Neural cell (in vitro differentiated cells): ENCODE measurements at regions not wholly inside any gene's neighbourhood (a gene's known extent, or its start where the extent isn't known, plus 50 kb on each side); places are given as distances from the start of the nearest gene placed in this dataset.

ENCODE experiments used
- H2AFZ ChIP-seq: fragments of 200-600, 300-800 bp; sonication (generic), shearing (Covaris generic); 2 replicates; pipeline ENCODE4 v1.6.0; 2014; ENCODE audit warnings: low read depth, mild to moderate bottlenecking, antibody characterized with exemption, low read length, moderate library complexity
- H3F3A ChIP-seq: fragments of 200-600 bp; shearing (Covaris generic); 2 replicates; pipeline ENCODE4 v1.6.1; 2016; ENCODE audit warnings: mild to moderate bottlenecking, moderate library complexity, mixed read lengths, antibody characterized with exemption, low read length; ENCODE audit not compliant: insufficient read depth, poor library complexity, severe bottlenecking
- H3K27ac ChIP-seq: fragments of 200-600, 300-800 bp; sonication (generic), shearing (Covaris generic); 2 replicates; pipeline ENCODE4 v1.5.1; 2014; ENCODE audit warnings: mild to moderate bottlenecking, low read length, moderate library complexity
- H3K27me3 ChIP-seq: fragments of 300-800, 200-600 bp; sonication (generic), shearing (Covaris generic); 2 replicates; pipeline ENCODE4 v1.6.0; 2014; ENCODE audit warnings: mild to moderate bottlenecking, low read depth, low read length, moderate library complexity; ENCODE audit not compliant: insufficient read depth
- H3K36me3 ChIP-seq: fragments of 300-800, 200-600 bp; sonication (generic), shearing (Covaris generic); 2 replicates; pipeline ENCODE4 v1.5.1; 2014; ENCODE audit warnings: mild to moderate bottlenecking, antibody characterized with exemption, low read length, moderate library complexity; ENCODE audit not compliant: insufficient read depth
- H3K4me2 ChIP-seq: fragments of 300-800, 200-600 bp; sonication (generic), shearing (Covaris generic); 2 replicates; pipeline ENCODE4 v1.6.0; 2014; ENCODE audit warnings: mild to moderate bottlenecking, low read length
- H3K4me3 ChIP-seq: fragments of 300-800, 200-600 bp; sonication (generic), shearing (Covaris generic); 2 replicates; pipeline ENCODE4 v1.5.1; 2014; ENCODE audit warnings: mild to moderate bottlenecking, low read length, moderate library complexity
- H3K79me2 ChIP-seq: fragments of 200-600 bp; shearing (Covaris generic); replicated peaks from 2 replicates; pipeline ENCODE4 v1.6.0; 2014; ENCODE audit warnings: mild to moderate bottlenecking, low read length, moderate library complexity; ENCODE audit not compliant: insufficient read depth
- H3K9ac ChIP-seq: fragments of 300-800, 200-600 bp; sonication (generic), shearing (Covaris generic); 2 replicates; pipeline ENCODE4 v1.6.1; 2016; ENCODE audit warnings: mild to moderate bottlenecking, low read length, mixed read lengths
- H3K9me2 ChIP-seq: fragments of 200-600 bp; shearing (Covaris generic); 2 replicates; pipeline ENCODE4 v1.6.1; 2016; ENCODE audit warnings: mild to moderate bottlenecking, low read length, mixed read lengths; ENCODE audit not compliant: insufficient read depth
- H3K9me3 ChIP-seq: fragments of 200-600, 300-800 bp; sonication (generic), shearing (Covaris generic); 2 replicates; pipeline ENCODE4 v1.6.1; 2016; ENCODE audit warnings: mild to moderate bottlenecking, mixed run types, low read length, moderate library complexity, mixed read lengths
- H4K20me1 ChIP-seq: fragments of 200-600 bp; shearing (Covaris generic); 2 replicates; pipeline ENCODE4 v1.6.1; 2016; ENCODE audit warnings: mild to moderate bottlenecking, mixed run types; ENCODE audit not compliant: insufficient read depth
- CTCF ChIP-seq: fragments of 450-650 bp; IDR thresholded peaks from 2 replicates; pipeline ENCODE4 v1.5.1; 2014; ENCODE audit warnings: antibody characterized with exemption, mild to moderate bottlenecking, moderate library complexity; ENCODE audit not compliant: poor library complexity, severe bottlenecking
- EP300 ChIP-seq: fragments of 450-650 bp; conservative IDR thresholded peaks from 2 replicates; pipeline ENCODE4 v1.6.1; 2014; ENCODE audit warnings: antibody characterized with exemption, mild to moderate bottlenecking, moderate library complexity; ENCODE audit not compliant: poor library complexity, severe bottlenecking
- EZH2 ChIP-seq: fragments of 200-600, 300-800 bp; shearing (Covaris generic), sonication (generic); IDR thresholded peaks from 2 replicates; pipeline ENCODE4 v1.6.1; 2014; ENCODE audit warnings: antibody characterized with exemption, low read length, borderline replicate concordance, mild to moderate bottlenecking; ENCODE audit not compliant: insufficient read depth, poor library complexity, severe bottlenecking
- MXI1 ChIP-seq: fragments of 450-650 bp; conservative IDR thresholded peaks from 2 replicates; pipeline ENCODE4 v1.6.1; 2014; ENCODE audit warnings: antibody characterized with exemption, mild to moderate bottlenecking; ENCODE audit not compliant: poor library complexity, severe bottlenecking
- POLR2AphosphoS5 ChIP-seq: IDR thresholded peaks from 2 replicates; pipeline ENCODE4 v1.6.1; 2012
- RAD21 ChIP-seq: fragments of 450-650 bp; conservative IDR thresholded peaks from 2 replicates; pipeline ENCODE4 v1.6.1; 2014; ENCODE audit warnings: antibody characterized with exemption, mild to moderate bottlenecking, moderate library complexity
- SMC3 ChIP-seq: fragments of 450-650 bp; conservative IDR thresholded peaks from 2 replicates; pipeline ENCODE4 v1.6.1; 2014; ENCODE audit warnings: antibody characterized with exemption, mild to moderate bottlenecking, moderate library complexity; ENCODE audit not compliant: poor library complexity
- TAF1 ChIP-seq: IDR thresholded peaks from 2 replicates; pipeline ENCODE4 v1.6.1; 2012; ENCODE audit warnings: low read depth
- TF ChIP-seq, protein P1 (sequence below): IDR thresholded peaks from 2 replicates; pipeline ENCODE4 v1.6.1; 2012; ENCODE audit warnings: borderline replicate concordance

- Histone ChIP-seq H3K27ac (no peak overlapping the region), H2AFZ (no peak overlapping the region), H3F3A (no peaks in the 10 kb centered on the region), H3K27me3 (no peaks in the 10 kb centered on the region), H4K20me1 (no peaks in the 10 kb centered on the region), H3K9ac (no peak overlapping the region), H3K9me3 (no peaks in the 10 kb centered on the region), H3K4me3 (no peak overlapping the region), H3K79me2 (no peaks in the 10 kb centered on the region), H3K4me2 (no peak overlapping the region), H3K36me3 (no peaks in the 10 kb centered on the region), H3K9me2 (no peaks in the 10 kb centered on the region)
- TF ChIP-seq CTCF = no peak
- TF ChIP-seq POLR2AphosphoS5 = no peak
- TF ChIP-seq RAD21 = no peak
- TF ChIP-seq SMC3 = no peak
- TF ChIP-seq, protein P1, sequence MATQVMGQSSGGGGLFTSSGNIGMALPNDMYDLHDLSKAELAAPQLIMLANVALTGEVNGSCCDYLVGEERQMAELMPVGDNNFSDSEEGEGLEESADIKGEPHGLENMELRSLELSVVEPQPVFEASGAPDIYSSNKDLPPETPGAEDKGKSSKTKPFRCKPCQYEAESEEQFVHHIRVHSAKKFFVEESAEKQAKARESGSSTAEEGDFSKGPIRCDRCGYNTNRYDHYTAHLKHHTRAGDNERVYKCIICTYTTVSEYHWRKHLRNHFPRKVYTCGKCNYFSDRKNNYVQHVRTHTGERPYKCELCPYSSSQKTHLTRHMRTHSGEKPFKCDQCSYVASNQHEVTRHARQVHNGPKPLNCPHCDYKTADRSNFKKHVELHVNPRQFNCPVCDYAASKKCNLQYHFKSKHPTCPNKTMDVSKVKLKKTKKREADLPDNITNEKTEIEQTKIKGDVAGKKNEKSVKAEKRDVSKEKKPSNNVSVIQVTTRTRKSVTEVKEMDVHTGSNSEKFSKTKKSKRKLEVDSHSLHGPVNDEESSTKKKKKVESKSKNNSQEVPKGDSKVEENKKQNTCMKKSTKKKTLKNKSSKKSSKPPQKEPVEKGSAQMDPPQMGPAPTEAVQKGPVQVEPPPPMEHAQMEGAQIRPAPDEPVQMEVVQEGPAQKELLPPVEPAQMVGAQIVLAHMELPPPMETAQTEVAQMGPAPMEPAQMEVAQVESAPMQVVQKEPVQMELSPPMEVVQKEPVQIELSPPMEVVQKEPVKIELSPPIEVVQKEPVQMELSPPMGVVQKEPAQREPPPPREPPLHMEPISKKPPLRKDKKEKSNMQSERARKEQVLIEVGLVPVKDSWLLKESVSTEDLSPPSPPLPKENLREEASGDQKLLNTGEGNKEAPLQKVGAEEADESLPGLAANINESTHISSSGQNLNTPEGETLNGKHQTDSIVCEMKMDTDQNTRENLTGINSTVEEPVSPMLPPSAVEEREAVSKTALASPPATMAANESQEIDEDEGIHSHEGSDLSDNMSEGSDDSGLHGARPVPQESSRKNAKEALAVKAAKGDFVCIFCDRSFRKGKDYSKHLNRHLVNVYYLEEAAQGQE = no peak
- TF ChIP-seq EP300 = no peak
- TF ChIP-seq MXI1 = no peak
- TF ChIP-seq TAF1 = no peak
- TF ChIP-seq EZH2 = no peak
These were observed 246.9 kb downstream of the LNPK start for GRCh38 chr2:175755169-175755568.

DNA sequence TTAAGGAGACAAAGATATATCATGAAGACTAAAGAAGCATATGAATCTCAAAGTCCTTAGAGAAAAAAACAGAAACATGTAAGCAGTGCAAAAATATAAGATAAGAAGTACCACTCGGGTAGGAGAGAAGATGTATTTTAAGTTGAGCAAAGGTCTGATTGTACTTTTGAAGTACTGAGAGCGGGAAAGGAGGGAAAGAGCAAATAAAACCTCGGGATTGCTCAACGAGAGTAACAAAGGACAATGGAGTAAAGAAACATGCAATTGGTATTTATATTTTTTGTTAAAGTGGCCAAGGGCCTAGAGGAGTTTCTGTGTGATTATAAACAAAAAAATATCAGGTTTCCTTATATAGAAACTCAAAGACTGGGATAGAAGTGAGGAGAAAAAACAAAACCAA is 251.9 kb downstream of the LNPK start:
- TF ChIP-seq RAD21 = no peak
- TF ChIP-seq, protein P1 = no peak
- no peak for TF ChIP-seq EP300
- TF ChIP-seq POLR2AphosphoS5 = no peak
- no peak for TF ChIP-seq EZH2
- no peak for TF ChIP-seq SMC3
- TF ChIP-seq TAF1 = no peak
- TF ChIP-seq CTCF = no peak
- TF ChIP-seq MXI1 = no peak
- Histone ChIP-seq H3K4me3 (no peak overlapping the region), H3K9me2 (no peaks in the 10 kb centered on the region), H2AFZ (no peak overlapping the region), H3K36me3 (no peaks in the 10 kb centered on the region), H3K79me2 (no peaks in the 10 kb centered on the region), H4K20me1 (no peaks in the 10 kb centered on the region), H3K27ac (no peak overlapping the region), H3F3A (no peaks in the 10 kb centered on the region), H3K27me3 (no peaks in the 10 kb centered on the region), H3K9me3 (no peaks in the 10 kb centered on the region), H3K9ac (no peak overlapping the region), H3K4me2 (no peak overlapping the region)
